Upper lobe of left lung (tissue), 4 donors: ENCODE measurements at regions not wholly inside any gene's neighbourhood (a gene's known extent, or its start where the extent isn't known, plus 50 kb on each side); places are given as distances from the start of the nearest gene placed in this dataset.

Source experiments
- EP300 ChIP-seq, 4 donors: sonication (generic); formaldehyde crosslinking; IDR thresholded peaks; one replicate each; pipeline ENCODE4 v1.5.1; 2017; ENCODE audit warnings: antibody characterized with exemption in 4 of 4, control low read depth in 2 of 4
- POLR2A ChIP-seq, 4 donors: fragments of 450-650 bp; IDR thresholded peaks; one replicate each; pipeline ENCODE4 v1.5.1; 2016 to 2017; ENCODE audit warnings: antibody characterized with exemption in 4 of 4, mild to moderate bottlenecking in 2 of 4
- POLR2AphosphoS5 ChIP-seq, 2 donors: sonication (generic); formaldehyde crosslinking; IDR thresholded peaks; one replicate each; pipeline ENCODE4 v1.5.1; 2017; ENCODE audit warnings: antibody characterized with exemption in 2 of 2
- TF ChIP-seq, protein P1 (sequence below), 6 experiments: fragments of 450-650 bp in 4 of 6; fragments of 200-600 bp in 2 of 6; sonication (generic) in 2 of 6; IDR thresholded peaks; one replicate each; pipeline ENCODE4 v1.5.1; 2016 to 2019; ENCODE audit warnings: antibody characterized with exemption in 6 of 6

DNA sequence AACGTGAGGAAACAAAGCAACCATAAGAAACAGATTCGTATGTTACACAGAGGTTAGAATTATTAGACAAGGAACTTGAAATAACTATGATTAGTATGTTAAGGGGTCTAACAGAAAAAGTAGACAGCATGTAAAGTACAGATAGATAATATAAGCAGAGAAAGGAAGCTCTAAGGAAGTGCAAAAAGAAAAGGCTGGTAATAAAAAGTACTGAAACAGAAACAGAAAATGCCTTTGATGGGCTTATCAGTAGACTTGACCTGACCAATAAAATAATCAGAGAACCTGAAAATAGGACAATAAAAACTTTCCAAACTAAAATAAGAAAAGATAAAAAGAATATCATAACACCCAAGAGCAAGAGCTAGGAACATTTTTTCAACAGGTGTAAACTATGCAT lies 225.8 kb downstream of the RND3 start:
- TF ChIP-seq, protein P1, sequence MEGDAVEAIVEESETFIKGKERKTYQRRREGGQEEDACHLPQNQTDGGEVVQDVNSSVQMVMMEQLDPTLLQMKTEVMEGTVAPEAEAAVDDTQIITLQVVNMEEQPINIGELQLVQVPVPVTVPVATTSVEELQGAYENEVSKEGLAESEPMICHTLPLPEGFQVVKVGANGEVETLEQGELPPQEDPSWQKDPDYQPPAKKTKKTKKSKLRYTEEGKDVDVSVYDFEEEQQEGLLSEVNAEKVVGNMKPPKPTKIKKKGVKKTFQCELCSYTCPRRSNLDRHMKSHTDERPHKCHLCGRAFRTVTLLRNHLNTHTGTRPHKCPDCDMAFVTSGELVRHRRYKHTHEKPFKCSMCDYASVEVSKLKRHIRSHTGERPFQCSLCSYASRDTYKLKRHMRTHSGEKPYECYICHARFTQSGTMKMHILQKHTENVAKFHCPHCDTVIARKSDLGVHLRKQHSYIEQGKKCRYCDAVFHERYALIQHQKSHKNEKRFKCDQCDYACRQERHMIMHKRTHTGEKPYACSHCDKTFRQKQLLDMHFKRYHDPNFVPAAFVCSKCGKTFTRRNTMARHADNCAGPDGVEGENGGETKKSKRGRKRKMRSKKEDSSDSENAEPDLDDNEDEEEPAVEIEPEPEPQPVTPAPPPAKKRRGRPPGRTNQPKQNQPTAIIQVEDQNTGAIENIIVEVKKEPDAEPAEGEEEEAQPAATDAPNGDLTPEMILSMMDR (IDR thresholded peaks at IDR 0.05) = no peak
- TF ChIP-seq EP300 (IDR thresholded peaks at IDR 0.05) (no peak), POLR2AphosphoS5 (IDR thresholded peaks at IDR 0.05) (no peak), POLR2A (IDR thresholded peaks at IDR 0.05) (no peak)
